HG02870 (cell line): ENCODE measurements at regions not wholly inside any gene's neighbourhood (a gene's known extent, or its start where the extent isn't known, plus 50 kb on each side); places are given as distances from the start of the nearest gene placed in this dataset.
"Not testable (repeated sequence)": the region's sequence is repeated elsewhere in the genome, so short reads cannot be mapped to it uniquely, and the experiment has no call there.

Experiments used
- ATAC-seq: cut with Tn5 transposase; IDR thresholded peaks from one replicate; pipeline ENCODE4 v1.9.1; 2021; ENCODE audit warnings: mild to moderate bottlenecking, moderate library complexity; ENCODE audit not compliant: unreplicated experiment

GRCh38 chr6:16834242-16834641, 73.0 kb upstream of the ATXN1 start:
- no peak for ATAC-seq

- ATAC-seq = no peak
These were observed 71.5 kb upstream of the ATXN1 start for GRCh38 chr6:16832721-16833120.

- ATAC-seq = no peak
These were observed 70.8 kb upstream of the ATXN1 start for GRCh38 chr6:16832043-16832567.

GRCh38 chr6:16831136-16831535, 69.9 kb upstream of the ATXN1 start:
- no peak for ATAC-seq

- ATAC-seq = no peak
These were observed 66.8 kb upstream of the ATXN1 start for GRCh38 chr6:16828058-16828457.

GRCh38 chr6:16827627-16828026, 66.4 kb upstream of the ATXN1 start:
- ATAC-seq = no peak

- no peak for ATAC-seq
These were observed 64.5 kb upstream of the ATXN1 start for GRCh38 chr6:16825784-16826183.

- peak; percentile 63 for ATAC-seq
These were observed 63.8 kb upstream of the ATXN1 start for GRCh38 chr6:16824845-16825685.

GRCh38 chr6:16823718-16824352, 62.6 kb upstream of the ATXN1 start:
- ATAC-seq = no peak

GRCh38 chr6:16822975-16823717, 61.9 kb upstream of the ATXN1 start:
- ATAC-seq = no peak

- ATAC-seq = no peak
These were observed 61.3 kb upstream of the ATXN1 start for GRCh38 chr6:16822529-16822928.

GRCh38 chr6:16821834-16822264, 60.6 kb upstream of the ATXN1 start:
- no peak for ATAC-seq

GRCh38 chr6:16820262-16820661, 59.0 kb upstream of the ATXN1 start:
- not testable (repeated sequence) for ATAC-seq

GRCh38 chr6:16819752-16820151, 58.5 kb upstream of the ATXN1 start:
- no peak for ATAC-seq

GRCh38 chr6:16818992-16819626, 57.8 kb upstream of the ATXN1 start:
- no peak for ATAC-seq

GRCh38 chr6:16817594-16817993, 56.3 kb upstream of the ATXN1 start:
- no peak for ATAC-seq

GRCh38 chr6:16816891-16817290, 55.6 kb upstream of the ATXN1 start:
- ATAC-seq = no peak

- no peak for ATAC-seq
These were observed 51.7 kb upstream of the ATXN1 start for GRCh38 chr6:16812993-16813392.

- no peak for ATAC-seq
These were observed 50.2 kb upstream of the ATXN1 start for GRCh38 chr6:16811277-16811979.
